Ramos (cell line): ENCODE measurements at regions not wholly inside any gene's neighbourhood (a gene's known extent, or its start where the extent isn't known, plus 50 kb on each side); places are given as distances from the start of the nearest gene placed in this dataset.
"Not testable (repeated sequence)": the region's sequence is repeated elsewhere in the genome, so short reads cannot be mapped to it uniquely, and the experiment has no call there.

Experiments used
- in situ Hi-C: fragments of 300-500 bp; cut with MboI; formaldehyde crosslinking; loops from one replicate; pipeline ENCODE4 v1.14.3; 2022; ENCODE audit warnings: low sequenced_read_pairs; ENCODE audit not compliant: unreplicated experiment

DNA sequence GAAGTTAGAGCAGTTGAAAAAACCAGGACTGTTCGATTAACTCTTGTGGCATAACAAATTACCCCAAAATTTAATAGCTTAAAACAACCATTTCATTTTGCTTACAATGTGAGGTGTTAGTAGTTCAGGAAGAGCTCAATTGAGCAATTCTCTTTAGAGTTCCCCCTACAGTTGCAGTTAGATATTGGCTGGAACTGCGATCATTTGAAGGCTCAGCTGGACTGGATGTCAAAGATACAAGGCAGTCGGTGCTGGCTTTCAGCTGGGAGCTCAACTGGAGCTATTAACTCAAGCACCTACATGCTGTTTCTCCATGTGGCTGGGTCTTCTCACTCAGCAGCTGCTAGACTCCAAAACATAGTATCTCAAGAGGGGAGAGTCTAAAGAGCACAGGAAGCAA lies 96.0 kb upstream of the LOC128125822 start:
- in situ Hi-C loops, result no loop called here

DNA sequence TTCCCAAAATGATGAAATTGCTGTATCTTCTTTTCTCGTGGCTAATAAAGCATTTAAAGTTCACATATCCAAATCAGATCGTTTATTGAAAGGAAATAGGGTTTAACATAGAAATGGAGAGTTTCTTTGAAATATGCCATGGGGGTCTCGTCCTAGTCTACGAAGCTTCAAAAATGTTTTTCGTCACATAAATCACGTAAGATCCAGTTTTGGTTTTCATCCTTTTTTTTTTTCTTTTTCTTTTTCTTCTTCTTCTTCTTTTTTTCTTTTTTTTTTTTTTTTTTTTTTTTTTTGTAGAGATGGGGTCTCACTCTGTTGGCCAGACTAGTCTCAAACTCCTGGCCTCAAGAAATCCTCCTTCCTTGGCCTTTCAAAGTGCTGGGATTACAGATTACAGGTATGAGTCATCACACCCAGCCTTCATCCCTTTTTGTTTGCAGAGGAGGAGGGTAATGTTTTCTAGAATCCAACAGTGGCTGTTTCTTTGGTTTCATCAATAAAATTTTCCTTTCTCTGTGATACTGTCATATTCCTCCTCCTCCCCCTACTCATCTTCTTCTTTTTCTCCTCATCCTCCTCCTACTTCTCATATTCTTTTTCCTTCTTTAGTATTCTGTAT lies 94.7 kb upstream of the LOC128125822 start:
- in situ Hi-C loops, result no loop called here

DNA sequence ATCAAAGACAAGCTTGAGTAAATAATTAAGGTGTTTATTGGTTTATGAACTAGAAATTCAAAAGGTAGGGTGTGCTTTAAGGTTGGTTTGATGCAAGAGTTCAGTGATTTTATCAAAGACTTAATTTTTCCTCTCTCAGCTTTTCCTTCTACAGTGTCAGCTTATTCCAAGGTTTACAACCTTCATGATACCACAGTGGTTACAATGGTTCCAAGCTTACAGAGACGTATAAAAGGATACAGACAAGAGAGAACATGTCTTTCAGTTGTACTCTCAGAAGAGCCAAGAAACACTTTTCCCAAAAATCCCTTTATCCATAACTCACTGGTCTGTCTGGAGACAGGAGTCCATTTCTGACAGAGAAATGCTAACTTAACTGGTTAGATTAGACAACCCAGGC lies 93.5 kb upstream of the LOC128125822 start:
- in situ Hi-C loops, result no loop called here

DNA sequence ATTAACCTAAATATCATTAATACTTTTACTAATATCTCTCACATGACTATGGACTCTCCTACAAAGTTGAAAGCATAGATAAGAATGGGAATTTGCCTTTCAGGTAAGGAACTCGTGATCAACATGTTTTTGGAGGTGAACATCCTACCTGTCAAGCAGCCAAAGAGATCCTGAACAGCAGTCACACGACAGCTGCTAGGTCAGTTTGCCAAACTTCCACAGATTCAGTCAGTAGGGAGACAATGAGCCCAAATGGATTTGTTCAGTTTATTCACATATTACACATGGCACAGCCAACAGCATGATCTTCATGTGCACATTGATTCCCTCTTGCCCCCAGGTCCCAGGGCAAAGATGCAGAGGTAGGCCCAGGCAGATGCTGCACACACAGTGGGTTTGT lies 86.1 kb upstream of the LOC128125822 start:
- in situ Hi-C loops, result no loop called here

DNA sequence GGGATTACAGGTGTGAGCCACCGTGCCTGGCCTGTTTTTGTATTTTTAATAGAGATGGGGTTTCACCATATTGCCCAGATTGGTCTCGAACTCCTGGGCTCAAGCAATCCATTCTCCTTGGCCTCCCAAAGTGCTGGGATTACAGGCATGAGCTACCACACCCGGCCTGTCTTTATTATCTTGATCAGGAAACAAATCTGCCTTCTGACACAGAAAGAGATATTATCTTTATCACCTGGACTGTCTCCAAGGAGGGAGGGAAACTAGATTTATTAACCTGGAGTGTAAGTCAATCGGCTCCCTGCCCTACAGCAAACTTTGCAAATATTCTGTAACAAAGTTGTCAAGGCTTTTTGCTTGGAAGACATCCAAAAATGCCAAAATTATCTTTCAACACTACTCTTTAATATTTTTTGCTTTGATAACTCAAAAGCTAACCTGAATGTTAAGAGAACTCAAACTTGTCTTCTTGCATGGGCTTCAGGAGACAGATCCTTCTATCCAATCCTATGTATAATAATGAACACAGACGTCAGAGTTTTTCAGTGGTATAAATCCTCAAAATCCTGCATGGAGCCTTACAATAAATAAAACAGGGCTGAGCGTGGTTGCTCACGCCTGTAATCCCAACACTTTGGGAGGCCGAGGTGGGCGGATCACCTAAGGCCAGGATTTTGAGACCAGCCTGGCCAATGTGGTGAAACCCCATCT lies 85.0 kb upstream of the LOC128125822 start:
- in situ Hi-C loops, result no loop called here

DNA sequence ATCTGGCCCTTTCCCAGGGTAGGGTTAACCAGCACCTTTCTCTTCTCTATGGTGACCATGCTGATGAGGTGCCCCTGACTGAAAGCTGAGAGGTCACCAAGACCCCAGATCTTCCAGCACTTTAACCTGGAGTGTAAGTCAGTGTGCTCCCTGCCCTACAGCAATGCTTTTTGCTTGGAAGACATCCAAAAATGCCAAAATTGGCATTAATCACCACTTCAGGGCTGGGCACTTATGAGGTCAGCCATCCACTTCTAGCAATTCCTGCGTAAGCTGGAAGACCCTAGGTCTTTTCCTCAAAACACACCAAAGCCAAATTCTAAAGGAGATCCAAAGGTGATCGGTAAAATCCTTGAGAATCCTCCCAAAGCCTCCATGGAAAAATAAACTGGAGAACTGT lies 81.2 kb upstream of the LOC128125822 start:
- in situ Hi-C loops, result no loop called here

DNA sequence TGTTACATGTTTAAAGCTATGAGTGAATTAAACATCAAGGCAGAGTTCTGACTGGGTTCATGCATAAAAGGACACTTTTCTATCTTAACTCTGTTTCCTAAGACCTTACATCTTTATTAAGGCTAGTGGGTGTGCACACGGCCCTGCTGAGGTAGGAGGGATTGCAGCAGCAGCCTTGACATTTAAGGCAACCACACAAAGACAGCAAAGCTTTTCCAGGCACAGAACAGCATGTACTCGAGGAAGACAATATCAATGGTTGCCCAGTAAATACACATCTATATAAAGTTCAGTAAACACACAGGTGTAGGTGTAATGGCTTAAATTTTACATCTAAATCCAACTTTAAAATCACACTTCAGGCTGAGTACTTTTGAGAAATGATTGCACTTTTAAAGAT lies 79.8 kb upstream of the LOC128125822 start:
- in situ Hi-C loops, result no loop called here

DNA sequence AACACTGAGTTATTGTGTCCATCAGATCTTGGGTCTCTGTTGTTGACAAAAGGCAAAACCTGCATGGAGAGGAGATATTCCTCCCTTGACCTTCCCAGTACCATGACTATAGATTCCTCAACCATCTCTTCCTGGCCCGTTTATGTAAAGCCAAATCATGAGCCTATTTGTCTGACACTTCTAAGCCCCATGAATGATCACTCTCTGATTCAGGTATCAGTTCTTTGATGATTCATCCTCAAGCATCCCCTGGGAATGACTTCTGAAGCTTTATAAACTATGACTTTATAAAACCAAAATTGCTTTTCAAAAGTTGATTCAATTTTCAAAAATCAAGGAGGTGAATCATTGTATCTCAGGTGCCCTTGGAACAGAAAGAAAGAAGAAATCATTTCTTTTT lies 78.7 kb upstream of the LOC128125822 start:
- in situ Hi-C loops, result no loop called here

DNA sequence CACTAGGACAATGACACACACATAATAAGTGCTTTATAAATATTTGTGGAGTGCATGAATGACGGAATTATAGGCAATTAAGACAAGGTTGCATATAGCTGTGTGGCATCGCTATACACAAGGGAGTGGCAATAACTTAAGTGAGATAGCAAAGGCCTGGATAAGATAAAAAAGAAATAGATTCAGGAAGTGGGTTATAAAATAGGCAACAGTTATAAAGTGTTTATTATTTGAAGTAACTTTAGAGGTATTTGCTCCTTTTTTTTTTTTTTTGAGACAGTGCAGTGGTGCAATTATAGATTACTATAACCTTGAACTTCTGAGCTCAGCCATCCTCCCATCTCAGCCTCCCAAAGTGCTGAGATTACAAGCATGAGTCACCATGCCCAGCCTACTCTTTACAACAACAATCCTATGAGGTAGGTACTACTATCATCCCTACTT lies 75.9 kb upstream of the LOC128125822 start:
- in situ Hi-C loops, result no loop called here

DNA sequence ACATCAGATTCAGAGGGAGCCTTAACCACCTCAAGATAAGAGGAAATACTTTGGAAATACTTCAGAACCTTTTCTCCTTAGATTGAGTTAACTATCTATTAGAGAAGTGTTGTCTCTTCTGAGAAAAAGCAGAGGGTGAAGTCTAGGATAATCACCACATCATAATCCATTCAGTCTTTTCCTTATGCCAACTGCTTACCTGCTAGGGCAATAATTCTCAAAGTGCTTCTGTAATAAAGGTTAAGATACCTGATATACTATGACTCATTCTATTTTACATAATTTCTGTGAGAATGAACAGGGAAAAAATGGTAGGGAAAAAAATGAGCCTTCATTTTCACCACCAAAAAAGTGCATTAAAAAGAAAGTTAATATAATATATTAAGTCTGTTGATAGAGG lies 70.1 kb upstream of the LOC128125822 start:
- in situ Hi-C loops, result no loop called here

DNA sequence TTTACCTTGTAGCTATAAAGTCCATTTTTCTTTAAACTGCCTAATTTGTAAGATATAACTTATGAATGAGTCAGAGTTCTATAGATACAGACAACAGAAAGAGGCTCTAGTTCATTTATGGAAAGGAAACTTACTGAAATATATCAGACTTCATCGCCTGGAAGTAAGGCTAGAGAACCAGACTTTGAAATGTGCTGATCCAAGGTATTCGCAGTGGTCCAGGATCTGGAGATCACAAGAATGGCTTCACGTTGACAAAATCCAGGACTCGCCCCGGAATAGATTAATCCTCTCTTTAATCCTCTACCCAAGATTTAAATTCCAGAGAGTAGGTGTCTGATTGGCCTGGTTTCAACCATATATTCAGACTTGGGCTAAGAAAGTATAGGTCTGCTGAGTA lies 69.1 kb upstream of the LOC128125822 start:
- in situ Hi-C loops, result no loop called here

DNA sequence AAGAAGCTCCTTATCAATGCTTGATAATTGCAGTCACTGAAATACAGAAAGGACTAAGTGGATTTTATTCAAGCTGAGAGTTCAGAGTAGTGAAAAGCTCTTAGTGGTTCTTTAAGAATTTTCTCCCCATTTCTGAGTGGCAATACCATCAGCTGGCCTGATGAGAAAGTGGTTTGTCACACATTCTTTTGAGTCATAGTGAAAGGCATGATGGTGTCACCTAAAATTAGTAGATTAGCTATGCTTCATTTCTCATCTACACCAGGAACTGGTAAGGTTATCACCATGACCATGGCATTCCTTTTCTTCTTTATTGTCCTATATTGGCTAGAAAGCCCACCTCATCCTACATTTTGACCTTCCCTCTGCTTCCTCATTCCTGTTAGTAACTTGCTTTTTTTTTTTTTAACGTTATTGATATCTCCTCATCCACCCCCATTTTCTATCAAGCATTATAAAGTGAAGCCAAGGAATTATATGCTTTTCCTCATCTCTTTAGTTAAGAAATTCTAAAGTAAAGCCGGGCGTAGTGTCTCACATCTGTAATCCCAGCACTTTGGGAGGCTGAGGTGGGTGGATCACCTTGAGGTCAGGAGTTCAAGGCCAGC lies 67.4 kb upstream of the LOC128125822 start:
- in situ Hi-C loops, result no loop called here

DNA sequence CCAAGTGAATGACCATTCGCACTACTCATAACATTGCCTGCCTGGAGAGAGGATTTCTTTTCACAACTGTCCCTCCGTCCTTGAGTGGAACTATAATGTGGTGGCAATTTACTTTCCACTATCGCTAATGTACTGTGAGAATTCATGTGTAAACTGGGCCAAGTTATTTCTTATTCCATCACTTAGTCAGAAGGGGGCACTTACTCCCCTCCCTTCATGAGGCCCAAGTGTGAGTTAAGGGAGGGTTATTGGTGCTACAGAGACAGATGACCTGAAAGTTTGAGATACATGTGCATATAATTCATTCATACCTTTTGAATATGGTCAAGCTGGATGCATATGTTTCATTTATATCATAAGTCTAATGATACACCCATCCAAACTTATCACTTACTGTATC lies 65.2 kb upstream of the LOC128125822 start:
- in situ Hi-C loops, result no loop called here

DNA sequence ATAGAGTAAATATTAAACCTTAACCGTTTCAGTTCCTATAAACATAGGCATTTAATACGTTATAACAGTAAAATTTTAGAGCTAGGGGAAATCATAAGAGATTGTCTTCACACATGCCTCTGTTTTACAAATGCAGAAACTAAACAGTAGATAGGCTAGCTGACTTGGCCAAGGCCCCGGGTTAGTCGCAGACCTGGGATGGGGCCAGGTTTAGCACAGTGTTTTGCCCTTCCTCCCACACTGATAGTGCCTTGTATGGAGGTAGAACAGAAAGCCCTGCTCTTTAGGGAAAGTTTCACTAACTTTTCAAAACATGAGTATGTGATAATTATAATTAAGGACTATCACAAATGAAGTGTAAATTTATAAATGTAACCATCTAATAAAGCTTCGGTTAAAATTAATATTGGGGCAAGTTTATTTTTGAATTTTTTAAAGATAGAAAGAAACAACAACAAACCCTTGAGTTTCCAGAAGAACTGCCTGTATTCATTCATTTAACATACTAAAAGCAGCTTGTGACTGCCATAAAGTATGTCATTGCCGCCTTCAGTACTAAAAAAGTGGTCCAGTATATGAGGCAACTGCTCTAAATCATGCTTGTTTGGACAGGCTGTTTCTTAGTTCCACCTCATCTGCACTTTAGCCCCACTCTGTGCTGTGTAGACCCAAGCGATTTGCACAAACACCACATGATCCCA lies 62.5 kb upstream of the LOC128125822 start:
- in situ Hi-C loops, result no loop called here

DNA sequence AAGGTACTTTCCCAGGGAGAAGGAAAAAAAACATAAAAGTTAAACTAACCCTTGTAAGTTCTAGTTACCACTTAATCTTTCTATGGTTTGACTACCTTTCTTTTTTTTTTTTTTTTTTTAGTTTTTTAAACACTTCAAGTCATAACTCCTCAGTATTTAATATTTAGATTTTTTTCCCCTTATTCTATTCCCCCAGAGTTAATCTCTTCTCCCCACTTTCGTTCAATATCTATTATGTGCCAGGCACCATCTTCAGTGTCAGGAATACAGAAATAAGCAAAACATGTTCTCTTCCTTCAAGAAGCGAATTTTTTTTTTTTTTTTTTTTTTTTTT lies 62.0 kb upstream of the LOC128125822 start:
- in situ Hi-C loops, result no loop called here

DNA sequence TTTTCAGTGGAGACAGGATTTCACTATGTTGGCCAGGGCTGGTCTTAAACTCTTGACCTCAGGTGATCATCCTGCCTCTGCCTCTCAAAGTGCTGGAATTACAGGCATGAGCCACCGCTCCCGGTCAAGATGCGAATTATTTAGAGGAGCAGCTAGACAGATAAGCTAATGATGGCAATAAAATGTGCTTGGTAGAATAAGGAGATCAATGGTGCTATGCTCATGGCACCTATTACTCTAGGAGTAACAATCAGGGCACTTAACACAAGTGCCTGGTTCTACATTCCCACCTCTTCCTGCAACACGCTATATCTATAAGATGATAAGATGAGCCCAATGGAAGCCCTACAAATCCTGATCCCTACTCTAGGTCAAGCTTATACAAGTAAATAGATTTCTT lies 61.4 kb upstream of the LOC128125822 start:
- in situ Hi-C loops, result no loop called here

DNA sequence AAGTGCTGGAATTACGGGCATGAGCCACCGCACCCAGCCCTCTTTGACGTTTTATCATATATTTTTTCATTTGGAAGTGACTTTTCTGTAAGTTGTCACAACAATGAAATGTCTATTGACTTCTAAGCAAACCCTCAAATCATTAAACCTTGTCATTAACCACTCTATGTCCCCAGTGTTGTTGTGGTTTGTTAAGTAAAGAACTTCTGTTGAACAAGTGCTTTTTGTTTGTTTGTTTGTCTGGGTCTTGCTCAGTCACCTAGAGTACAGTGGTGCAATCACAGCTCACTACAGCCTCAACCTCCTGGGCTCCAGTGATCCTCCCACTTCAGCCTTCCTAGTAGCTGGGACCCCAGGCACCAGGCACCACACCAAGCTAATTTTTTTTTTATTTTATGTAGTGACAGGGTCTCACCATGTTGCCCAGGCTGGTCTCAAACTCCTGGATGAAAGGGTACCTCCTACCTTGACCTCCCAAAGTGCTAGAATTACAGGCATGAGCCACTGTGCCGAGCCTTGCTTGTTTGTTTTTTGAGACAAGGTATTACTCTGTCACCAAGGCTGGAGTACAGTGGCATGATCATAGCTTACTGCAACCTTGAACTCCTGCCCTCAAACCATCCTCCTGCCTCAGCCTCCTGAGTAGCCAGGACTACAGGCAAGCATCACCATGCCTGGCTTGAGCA lies 57.6 kb upstream of the LOC128125822 start:
- in situ Hi-C loops, result no loop called here

DNA sequence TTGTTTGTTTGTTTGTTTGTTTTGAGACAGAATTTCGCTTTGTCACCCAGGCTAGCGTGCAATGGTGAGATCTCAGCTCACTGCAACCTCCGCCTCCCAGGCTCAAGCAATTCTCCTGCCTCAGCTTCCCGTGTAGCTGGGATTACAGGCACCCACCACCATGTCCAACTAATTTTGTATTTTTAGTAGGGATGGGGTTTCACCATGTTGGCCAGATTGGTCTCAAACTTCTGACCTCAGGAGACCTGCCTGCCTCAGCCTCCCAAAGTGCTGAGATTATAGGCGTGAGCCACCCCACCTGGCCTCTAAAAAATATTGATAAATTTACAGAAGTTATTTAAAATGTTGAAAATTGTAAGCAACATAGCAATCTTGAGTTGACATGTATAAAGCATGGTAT lies 57.1 kb upstream of the LOC128125822 start:
- in situ Hi-C loops, result not testable (repeated sequence)

DNA sequence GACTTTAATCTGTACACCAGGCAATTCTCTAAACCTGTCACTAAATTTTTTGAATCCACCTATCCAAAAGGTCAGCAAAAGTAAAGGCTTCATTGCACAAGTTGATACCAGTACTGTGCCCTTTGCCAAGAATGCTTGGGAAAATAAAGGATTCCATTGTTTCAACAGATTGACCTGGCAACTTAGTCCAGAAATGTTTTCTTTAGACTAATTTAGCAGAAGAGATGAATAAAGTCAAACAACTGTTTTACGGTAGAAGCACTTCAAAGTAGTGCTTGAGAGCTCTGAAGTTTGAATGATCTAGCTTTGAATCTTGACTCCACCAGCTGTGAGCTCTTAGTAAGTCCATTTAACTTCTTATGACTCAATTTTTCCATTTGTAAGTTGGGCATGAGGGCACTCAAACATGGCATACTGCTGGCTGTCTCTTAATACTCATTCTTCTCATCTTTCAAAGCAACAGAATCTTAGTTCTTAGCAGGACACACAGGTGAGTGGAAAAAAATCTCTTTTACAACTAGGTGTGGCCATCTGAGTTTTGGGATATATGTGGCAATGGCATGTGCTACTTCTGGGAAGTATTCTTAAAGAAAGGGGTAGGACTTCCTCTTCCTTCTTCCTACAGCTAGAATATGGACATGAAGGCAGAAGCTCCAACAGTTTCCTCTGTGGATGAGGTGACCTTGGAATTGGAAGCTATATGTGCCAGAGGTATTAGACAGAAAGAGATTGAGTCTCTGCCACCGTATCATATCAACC lies 55.9 kb upstream of the LOC128125822 start:
- in situ Hi-C loops, result no loop called here

DNA sequence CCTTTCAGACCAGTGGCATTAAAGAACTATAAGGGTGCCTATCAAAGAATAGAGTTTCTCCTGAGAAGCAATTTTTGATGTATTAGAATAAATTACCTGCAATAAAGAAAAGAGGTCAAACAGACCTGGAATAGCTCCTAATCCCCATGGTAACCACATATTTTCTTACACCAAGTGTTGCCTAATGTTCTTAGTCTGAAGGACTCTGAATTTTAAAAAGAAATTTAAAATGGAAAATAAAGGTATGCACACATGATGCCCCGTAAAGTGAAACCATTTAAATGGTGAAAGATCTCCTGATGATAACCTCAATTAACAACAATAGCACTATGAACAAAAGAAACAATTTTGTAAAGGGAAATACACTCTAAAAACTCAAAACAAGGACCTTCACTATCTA lies 55.1 kb upstream of the LOC128125822 start:
- in situ Hi-C loops, result no loop called here
